ENCODE measurements at regions not wholly inside any gene's neighbourhood (a gene's known extent, or its start where the extent isn't known, plus 50 kb on each side); places are given as distances from the start of the nearest gene placed in this dataset.

- no peak overlapping the region for H3K27ac ChIP-seq
- TF ChIP-seq CTCF (conservative IDR thresholded peaks at IDR 0.05; ENCODE audit: low read depth), result no peak
- no peak for DNase-seq (ENCODE audit: low spot score)
- CTCF ChIA-PET, result interaction anchor here (1.7 kb wide), 1 partner anchor 168 kb away, joined by 5 read pairs; no protein-coding TSS in a partner anchor
- POLR2A ChIA-PET (ENCODE audit: low non-redundant PET), result no interaction called here
These were observed 53.1 kb upstream of the CYSLTR2 start for GRCh38 chr13:48600374-48601364.

- POLR2A ChIA-PET (ENCODE audit: low non-redundant PET), result no interaction called here
- TF ChIP-seq CTCF (conservative IDR thresholded peaks at IDR 0.05; ENCODE audit: low read depth), result no peak
- DNase-seq (ENCODE audit: low spot score), result no peak
- no peak overlapping the region for H3K27ac ChIP-seq
- CTCF ChIA-PET, result no interaction called here
These were observed 51.3 kb upstream of the CYSLTR2 start for GRCh38 chr13:48602296-48603016.

GRCh38 chr13:48603375-48603774 is 50.4 kb upstream of the CYSLTR2 start:
- CTCF ChIA-PET, result no interaction called here
- POLR2A ChIA-PET (ENCODE audit: low non-redundant PET), result no interaction called here
- TF ChIP-seq CTCF (conservative IDR thresholded peaks at IDR 0.05; ENCODE audit: low read depth), result no peak
- no peak overlapping the region for H3K27ac ChIP-seq
- DNase-seq (ENCODE audit: low spot score), result no peak

Data from RWPE1 (cell line).